ENCODE measurements at regions not wholly inside any gene's neighbourhood (a gene's known extent, or its start where the extent isn't known, plus 50 kb on each side); places are given as distances from the start of the nearest gene placed in this dataset.

GRCh38 chr5:6181871-6182270 lies 196.5 kb downstream of the MED10 start:
- H3K4me1 ChIP-seq, result no peaks in the 10 kb centered on the region
- no peaks in the 10 kb centered on the region for H3K27me3 ChIP-seq
- DNase-seq, result no peak
- no peak overlapping the region for H3K27ac ChIP-seq
- no peaks in the 10 kb centered on the region for H3K9me3 ChIP-seq
- no peak overlapping the region for H3K4me3 ChIP-seq (replicated peaks in 1 of 3)
- no peaks in the 10 kb centered on the region for H3K36me3 ChIP-seq
- intact Hi-C loops (cut with DNase I), result no loop called here
- no peak for TF ChIP-seq POLR2A (IDR thresholded peaks at IDR 0.05)
- no peak for TF ChIP-seq CTCF (IDR thresholded peaks at IDR 0.05)
- 80 to 81% methylated on average over 14 to 15 of the region's 15 CpGs for WGBS, 2 donors

GRCh38 chr5:6181147-6181729 lies 197.1 kb downstream of the MED10 start:
- Histone ChIP-seq H3K4me3 (replicated peaks in 1 of 3) (no peak overlapping the region), H3K27me3 (no peaks in the 10 kb centered on the region), H3K27ac (no peak overlapping the region), H3K36me3 (no peaks in the 10 kb centered on the region), H3K9me3 (no peaks in the 10 kb centered on the region), H3K4me1 (no peaks in the 10 kb centered on the region)
- intact Hi-C loops (cut with DNase I), result no loop called here
- 61 to 67% methylated on average over 5 of the region's 5 CpGs for WGBS, 2 donors
- TF ChIP-seq POLR2A (IDR thresholded peaks at IDR 0.05), result no peak
- no peak for TF ChIP-seq CTCF (IDR thresholded peaks at IDR 0.05)
- DNase-seq, result no peak

GRCh38 chr5:6180231-6180872 lies 198.0 kb downstream of the MED10 start:
- Histone ChIP-seq H3K27me3 (no peaks in the 10 kb centered on the region), H3K4me1 (no peaks in the 10 kb centered on the region), H3K9me3 (no peaks in the 10 kb centered on the region), H3K27ac (no peak overlapping the region), H3K36me3 (no peaks in the 10 kb centered on the region), H3K4me3 (replicated peaks in 1 of 3) (no peak overlapping the region)
- intact Hi-C loops (cut with DNase I), result no loop called here
- no peak for DNase-seq
- 69 to 81% methylated on average over 2 of the region's 2 CpGs for WGBS, 2 donors
- TF ChIP-seq POLR2A (IDR thresholded peaks at IDR 0.05) (no peak), CTCF (IDR thresholded peaks at IDR 0.05) (no peak)

GRCh38 chr5:6178846-6179532 lies 199.4 kb downstream of the MED10 start:
- intact Hi-C loops (cut with DNase I), result no loop called here
- WGBS, 2 donors, result 77 to 88% methylated on average over 2 of the region's 2 CpGs

More at GRCh38 chr5:6178846-6179532, 199.4 kb downstream of the MED10 start:
- no peaks in the 10 kb centered on the region for H3K36me3 ChIP-seq
- no peaks in the 10 kb centered on the region for H3K4me1 ChIP-seq
- H3K4me3 ChIP-seq (replicated peaks in 1 of 3), result no peak overlapping the region
- TF ChIP-seq POLR2A (IDR thresholded peaks at IDR 0.05), result no peak
- TF ChIP-seq CTCF (IDR thresholded peaks at IDR 0.05), result no peak
- no peak for DNase-seq
- H3K27ac ChIP-seq, result no peak overlapping the region
- no peaks in the 10 kb centered on the region for H3K9me3 ChIP-seq
- no peaks in the 10 kb centered on the region for H3K27me3 ChIP-seq

Measured in thyroid gland (tissue), 4 donors.